Fibroblast of pulmonary artery (primary cell): ENCODE measurements at regions not wholly inside any gene's neighbourhood (a gene's known extent, or its start where the extent isn't known, plus 50 kb on each side); places are given as distances from the start of the nearest gene placed in this dataset.

Source experiments
- DNase-seq: peaks from one replicate; pipeline ENCODE4 v3.0.0-alpha.2; 2010; ENCODE audit warnings: low read depth
- H3K4me3 ChIP-seq: replicated peaks from 2 replicates; pipeline ENCODE4 v1.5.1; 2011; ENCODE audit warnings: low read depth, mild to moderate bottlenecking, control low read depth, low read length, moderate library complexity
- CTCF ChIP-seq: IDR thresholded peaks from 2 replicates; pipeline ENCODE4 v1.5.1; 2011; ENCODE audit warnings: mild to moderate bottlenecking, control low read depth, low read length, inconsistent platforms; ENCODE audit errors: missing control alignments

GRCh38 chr21:43298546-43299440 lies 128.1 kb downstream of the SIK1 start:
- TF ChIP-seq CTCF, result no peak
- no peak overlapping the region for H3K4me3 ChIP-seq
- no peak for DNase-seq

- H3K4me3 ChIP-seq, result no peak overlapping the region
- TF ChIP-seq CTCF, result no peak
- no peak for DNase-seq
These were observed 128.9 kb downstream of the SIK1 start for GRCh38 chr21:43297989-43298388.

- H3K4me3 ChIP-seq, result no peak overlapping the region
- no peak for DNase-seq
- TF ChIP-seq CTCF, result no peak
These were observed 128.7 kb downstream of the CRYAA start for GRCh38 chr21:43297391-43297981.

GRCh38 chr21:43295066-43295958 lies 126.5 kb downstream of the CRYAA start:
- TF ChIP-seq CTCF, result no peak
- H3K4me3 ChIP-seq, result no peak overlapping the region
- DNase-seq, result no peak

GRCh38 chr21:43294194-43294902 lies 125.5 kb downstream of the CRYAA start:
- no peak for DNase-seq
- H3K4me3 ChIP-seq, result no peak overlapping the region
- TF ChIP-seq CTCF, result no peak

- TF ChIP-seq CTCF, result no peak
- no peak overlapping the region for H3K4me3 ChIP-seq
- no peak for DNase-seq
These were observed 124.0 kb downstream of the CRYAA start for GRCh38 chr21:43292866-43293142.
